HG03196 (cell line): ENCODE measurements at regions not wholly inside any gene's neighbourhood (a gene's known extent, or its start where the extent isn't known, plus 50 kb on each side); places are given as distances from the start of the nearest gene placed in this dataset.
"Not testable (repeated sequence)": the region's sequence is repeated elsewhere in the genome, so short reads cannot be mapped to it uniquely, and the experiment has no call there.

ENCODE experiments used
- ATAC-seq: cut with Tn5 transposase; IDR thresholded peaks from one replicate; pipeline ENCODE4 v1.9.1; 2021; ENCODE audit not compliant: unreplicated experiment

- not testable (repeated sequence) for ATAC-seq
Measured at GRCh38 chr14:106398931-106399331, 872.5 kb downstream of the TMEM121 start.

DNA sequence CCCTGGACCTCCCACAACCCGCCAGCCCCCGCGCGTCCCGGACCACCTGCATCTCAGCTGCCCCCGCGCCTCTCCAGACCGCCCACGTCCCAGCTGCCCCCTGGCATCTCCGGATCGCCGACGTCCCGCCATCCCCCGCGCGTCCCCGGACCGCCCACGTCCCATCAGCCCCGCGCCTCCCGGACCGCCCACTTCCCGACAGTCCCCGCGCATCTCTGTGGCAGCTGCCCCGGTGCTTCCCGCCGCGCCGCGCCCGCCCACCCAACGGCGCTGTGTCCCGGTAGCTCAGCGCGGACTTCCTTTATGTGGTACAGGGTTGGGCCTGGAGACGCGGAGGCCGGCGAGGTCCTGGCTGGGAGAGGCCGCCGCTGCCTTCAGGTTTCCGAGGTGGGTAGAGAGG, 874.9 kb downstream of the TMEM121 start:
- ATAC-seq = not testable (repeated sequence)

GRCh38 chr14:106410229-106410628, 883.8 kb downstream of the TMEM121 start:
- not testable (repeated sequence) for ATAC-seq

- no peak for ATAC-seq
Measured at GRCh38 chr14:106414464-106414863, 888.1 kb downstream of the TMEM121 start.

GRCh38 chr14:106417224-106418049, 891.1 kb downstream of the TMEM121 start:
- peak; percentile 79 for ATAC-seq

DNA sequence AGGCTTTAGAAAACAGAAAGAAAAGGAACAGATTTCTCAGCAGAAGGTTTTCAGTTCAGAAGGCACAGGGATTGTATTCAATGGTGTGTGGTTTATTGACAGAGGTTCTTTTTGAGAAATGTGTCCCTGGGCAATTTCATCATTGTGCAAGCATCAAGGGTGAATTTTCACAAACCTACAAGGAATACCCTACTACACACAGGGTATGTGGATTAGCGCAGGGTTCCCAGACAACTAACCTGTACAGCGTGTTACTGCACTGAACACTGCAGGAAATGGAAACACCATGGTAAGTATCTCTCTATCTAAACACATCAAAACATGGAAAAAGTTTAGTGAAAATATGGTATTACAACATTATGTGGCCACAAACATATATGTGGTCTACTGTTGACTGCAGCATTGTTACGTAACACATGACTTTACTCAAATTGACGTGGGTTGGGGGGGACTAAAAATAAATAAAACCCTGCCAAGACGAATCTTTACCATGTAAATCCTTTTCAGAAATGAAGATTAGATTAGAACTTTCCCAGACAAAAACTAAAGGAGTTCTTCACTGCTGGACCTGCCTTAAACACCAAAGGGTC, 893.1 kb downstream of the TMEM121 start:
- ATAC-seq = no peak

GRCh38 chr14:106421431-106422033, 895.1 kb downstream of the TMEM121 start:
- ATAC-seq = not testable (repeated sequence)

DNA sequence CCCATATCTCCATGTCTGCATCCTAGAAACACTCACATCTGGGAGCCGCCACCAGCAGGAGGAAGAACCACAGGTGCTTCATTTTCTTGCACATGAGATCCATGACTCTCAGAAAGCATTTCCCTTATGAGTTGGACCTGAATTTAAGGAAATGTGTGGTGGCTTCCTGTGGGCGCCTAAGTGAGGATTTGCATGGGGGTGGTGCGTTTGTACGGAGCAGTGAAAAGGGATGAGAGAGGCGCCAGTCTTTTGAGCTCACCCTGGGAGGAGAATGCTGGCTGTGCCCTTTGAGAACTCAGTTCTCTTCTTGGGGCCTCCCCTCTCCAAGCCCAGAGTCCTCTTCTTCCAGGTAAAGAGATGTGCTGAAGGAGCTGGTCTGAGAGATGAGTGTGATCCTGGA, 895.7 kb downstream of the TMEM121 start:
- no peak for ATAC-seq

DNA sequence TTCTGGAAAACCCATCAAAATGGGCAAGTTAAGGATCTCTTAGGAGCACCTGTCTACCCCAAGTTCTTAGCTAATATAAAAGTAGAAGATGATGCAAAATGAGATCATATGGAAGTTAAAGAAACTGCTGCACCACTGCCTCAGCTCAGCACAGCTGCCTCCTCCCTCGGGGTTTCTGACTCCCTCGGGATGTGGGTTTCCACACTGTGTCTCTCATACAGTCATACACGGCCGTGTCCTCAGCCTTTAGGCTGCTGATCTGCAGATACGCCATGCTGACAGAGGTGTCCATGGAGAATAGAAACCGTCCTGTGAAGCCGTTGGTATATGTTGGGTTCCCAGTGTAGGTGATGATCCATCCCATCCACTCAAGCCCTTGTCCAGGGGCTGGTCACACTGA, 898.8 kb downstream of the TMEM121 start:
- ATAC-seq = not testable (repeated sequence)

GRCh38 chr14:106436310-106436905, 910.0 kb downstream of the TMEM121 start:
- ATAC-seq = no peak

GRCh38 chr14:106442857-106443256, 916.5 kb downstream of the TMEM121 start:
- ATAC-seq = no peak

DNA sequence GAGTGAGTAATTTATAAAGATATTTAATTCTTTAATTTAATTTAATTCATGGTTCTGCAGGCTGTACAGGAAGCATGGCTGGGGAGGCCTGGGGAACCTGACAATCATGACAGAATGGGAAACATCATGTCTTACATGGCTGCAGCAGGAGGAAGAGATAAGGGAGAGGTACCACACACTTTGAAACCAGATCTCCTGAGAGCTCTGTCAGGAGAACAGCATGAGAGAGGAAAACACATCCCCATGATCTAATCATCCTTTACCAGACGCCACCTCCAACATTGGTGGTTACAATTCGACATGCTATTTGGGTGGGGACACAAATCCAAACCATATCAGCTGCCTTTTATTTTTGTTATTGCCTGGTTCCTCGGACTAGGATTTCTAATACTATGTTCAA, 928.6 kb downstream of the TMEM121 start:
- no peak for ATAC-seq

GRCh38 chr14:106459971-106460730, 933.8 kb downstream of the TMEM121 start:
- no peak for ATAC-seq

GRCh38 chr14:106460916-106461315, 934.5 kb downstream of the TMEM121 start:
- no peak for ATAC-seq

DNA sequence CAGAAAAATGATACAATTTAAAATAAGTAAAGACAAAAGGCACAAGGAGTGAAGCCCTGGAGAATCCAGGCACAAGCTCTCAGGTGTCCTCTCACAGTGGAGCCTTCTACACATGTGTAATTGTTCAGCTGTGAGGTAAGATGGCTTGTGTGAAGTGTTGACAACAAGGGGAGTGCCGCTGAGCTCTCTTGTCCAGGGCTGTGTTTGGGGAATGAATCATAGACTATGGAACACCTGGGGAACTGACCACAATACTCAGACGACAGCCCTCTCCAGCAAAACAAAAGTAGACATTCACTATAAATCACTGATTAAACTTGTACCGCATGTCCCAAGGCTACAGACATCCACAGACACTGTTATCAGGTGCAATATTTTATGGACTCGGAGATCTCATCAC, 940.1 kb downstream of the TMEM121 start:
- ATAC-seq = not testable (repeated sequence)

- not testable (repeated sequence) for ATAC-seq
Measured at GRCh38 chr14:106468869-106469268, 942.5 kb downstream of the TMEM121 start.

DNA sequence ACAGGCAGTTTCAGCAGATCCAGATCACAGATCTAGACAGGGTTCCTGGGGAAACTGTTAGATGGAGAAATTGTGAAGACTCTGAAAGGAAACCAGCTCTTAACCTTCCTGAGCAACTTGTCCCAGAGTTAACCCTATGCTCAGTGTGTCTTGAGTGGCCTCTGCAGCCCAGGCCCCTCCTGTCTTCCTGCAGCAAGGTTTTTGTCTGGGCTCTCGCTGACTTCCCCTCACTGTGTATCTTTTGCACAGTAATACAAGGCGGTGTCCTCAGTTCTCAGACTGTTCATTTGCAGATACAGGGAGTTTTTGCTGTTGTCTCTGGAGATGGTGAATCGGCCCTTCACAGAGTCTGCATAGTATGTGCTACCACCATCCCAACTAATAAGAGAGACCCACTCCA, 943.6 kb downstream of the TMEM121 start:
- ATAC-seq = not testable (repeated sequence)

DNA sequence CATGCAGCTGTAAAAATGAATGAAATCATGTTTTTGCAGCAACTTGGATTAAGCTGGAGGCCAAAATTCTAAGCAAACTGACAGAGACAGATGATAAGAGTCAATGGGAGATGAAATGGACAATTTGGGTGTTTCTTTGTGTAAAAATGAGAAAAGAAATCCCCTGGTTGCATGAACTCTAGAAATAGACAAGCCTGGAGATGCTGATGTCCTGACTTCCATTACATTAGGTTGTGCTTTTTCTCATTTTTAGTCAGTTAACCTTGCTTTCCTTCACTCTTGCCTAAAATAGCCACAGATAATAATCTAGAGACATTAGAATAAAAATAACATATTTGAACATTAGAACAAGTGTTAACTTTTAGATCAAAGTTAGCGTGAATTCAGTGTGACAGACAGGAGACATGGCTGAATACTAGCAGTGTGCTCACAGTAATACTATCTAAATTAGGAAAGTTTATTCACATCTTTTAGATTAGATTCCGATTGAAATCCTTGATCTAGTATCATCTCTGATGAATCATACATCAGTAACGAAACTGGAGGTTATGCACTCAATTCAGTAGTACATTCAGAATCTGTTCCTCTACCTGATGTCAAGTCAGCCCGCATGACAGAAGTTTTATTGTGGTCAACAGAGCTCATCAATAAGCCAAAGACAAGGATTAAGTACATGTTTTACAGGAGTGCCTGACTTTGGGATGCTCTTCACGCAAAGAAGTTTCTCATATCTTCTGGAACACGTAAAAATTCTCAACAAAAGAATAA, 948.1 kb downstream of the TMEM121 start:
- ATAC-seq = not testable (repeated sequence)

DNA sequence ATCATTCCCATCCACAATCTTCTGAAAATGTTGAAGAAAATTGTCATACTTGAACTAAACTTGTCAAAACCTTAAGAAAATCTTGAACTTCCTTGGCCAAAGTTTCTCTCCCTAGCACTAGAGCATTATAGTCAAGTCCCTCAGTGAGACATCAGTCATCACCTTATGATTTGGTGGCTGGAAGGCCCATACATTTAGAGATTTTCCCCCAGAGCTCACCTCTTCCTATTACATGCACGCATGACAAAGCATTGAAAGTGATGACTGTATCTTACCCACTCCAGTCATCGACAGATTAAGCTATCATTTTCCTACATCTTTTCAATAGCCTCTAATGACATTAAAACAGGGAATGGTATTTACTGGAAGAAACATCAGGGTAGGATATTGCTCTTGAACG, 948.8 kb downstream of the TMEM121 start:
- not testable (repeated sequence) for ATAC-seq

- not testable (repeated sequence) for ATAC-seq
Measured at GRCh38 chr14:106477600-106477999, 951.2 kb downstream of the TMEM121 start.
